ENCODE measurements at regions not wholly inside any gene's neighbourhood (a gene's known extent, or its start where the extent isn't known, plus 50 kb on each side); places are given as distances from the start of the nearest gene placed in this dataset.

GRCh38 chr11:109192864-109193263 lies 229.1 kb upstream of the C11orf87 start:
- CTCF ChIA-PET, result no interaction called here
- no peak overlapping the region for H3K27ac ChIP-seq
- no peak overlapping the region for H3K4me3 ChIP-seq
- DNase-seq (ENCODE audit: low read depth in 1 of 2, low spot score in 1 of 2) (no peak), ATAC-seq (no peak), FAIRE-seq (no peak)
- H3K4me2 ChIP-seq, result no peak overlapping the region
- 35% methylated on average over 6 of the region's 6 CpGs for WGBS (ENCODE audit: missing lambda C conversion rate)
- H3K4me1 ChIP-seq, result no peaks in the 10 kb centered on the region
- POLR2A ChIA-PET, result no interaction called here
- TF ChIP-seq JUN (IDR thresholded peaks at IDR 0.05), result no peak
- TF ChIP-seq USF2 (IDR thresholded peaks at IDR 0.05), result no peak
- TF ChIP-seq, protein P1, sequence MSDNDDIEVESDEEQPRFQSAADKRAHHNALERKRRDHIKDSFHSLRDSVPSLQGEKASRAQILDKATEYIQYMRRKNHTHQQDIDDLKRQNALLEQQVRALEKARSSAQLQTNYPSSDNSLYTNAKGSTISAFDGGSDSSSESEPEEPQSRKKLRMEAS (IDR thresholded peaks at IDR 0.05), result no peak
- no peak for TF ChIP-seq KDM1A (IDR thresholded peaks at IDR 0.05; ENCODE audit: low read depth)
- no peak for TF ChIP-seq MYC (IDR thresholded peaks at IDR 0.05; ENCODE audit: borderline replicate concordance, low read length)
- TF ChIP-seq RCOR1 (IDR thresholded peaks at IDR 0.05; ENCODE audit: low read depth, low read length), result no peak
- TF ChIP-seq CHD2 (IDR thresholded peaks at IDR 0.05; ENCODE audit: low read length, partially characterized antibody), result no peak
- TF ChIP-seq HOXB13 (CRISPR knock-in tag; IDR thresholded peaks at IDR 0.05; ENCODE audit: low read depth), result no peak
- no peak for TF ChIP-seq RNF2 (IDR thresholded peaks at IDR 0.05; ENCODE audit: borderline replicate concordance, low read depth)
- TF ChIP-seq SREBF2 (IDR thresholded peaks at IDR 0.05), result no peak
- no peak for TF ChIP-seq NR3C1 (IDR thresholded peaks at IDR 0.05)
- TF ChIP-seq, protein P2, sequence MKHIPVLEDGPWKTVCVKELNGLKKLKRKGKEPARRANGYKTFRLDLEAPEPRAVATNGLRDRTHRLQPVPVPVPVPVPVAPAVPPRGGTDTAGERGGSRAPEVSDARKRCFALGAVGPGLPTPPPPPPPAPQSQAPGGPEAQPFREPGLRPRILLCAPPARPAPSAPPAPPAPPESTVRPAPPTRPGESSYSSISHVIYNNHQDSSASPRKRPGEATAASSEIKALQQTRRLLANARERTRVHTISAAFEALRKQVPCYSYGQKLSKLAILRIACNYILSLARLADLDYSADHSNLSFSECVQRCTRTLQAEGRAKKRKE (CRISPR knock-in tag; IDR thresholded peaks at IDR 0.05; ENCODE audit: low read depth), result no peak
- no peak for TF ChIP-seq GATA3 (IDR thresholded peaks at IDR 0.05; ENCODE audit: borderline replicate concordance)
- no peak for TF ChIP-seq ESRRA (IDR thresholded peaks at IDR 0.05; ENCODE audit: borderline replicate concordance, low read length)
- peaks cover 2% of the 10 kb centered on the region; the same call in 1 of the 3 replicates for H3K9me3 ChIP-seq

DNA sequence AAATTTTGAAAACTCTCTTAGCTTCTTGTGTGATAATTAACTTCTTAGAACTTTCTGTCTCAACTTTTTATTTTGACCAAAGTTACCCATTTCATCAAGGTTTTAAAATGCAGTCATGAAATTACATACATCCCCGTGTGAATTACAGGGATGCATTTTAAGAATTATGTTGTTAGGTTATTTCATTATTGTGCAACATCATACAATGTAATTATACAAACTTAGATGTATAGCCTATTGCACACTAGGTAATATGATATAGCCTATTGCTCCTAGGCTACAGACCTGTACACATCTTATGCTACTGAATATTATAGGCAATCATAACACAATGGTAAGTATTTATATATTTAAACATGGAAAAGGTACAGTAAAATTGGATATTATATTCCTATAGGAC lies 228.1 kb upstream of the C11orf87 start:
- ATAC-seq (no peak), DNase-seq (ENCODE audit: low read depth in 1 of 2, low spot score in 1 of 2) (no peak), FAIRE-seq (no peak)
- no peaks in the 10 kb centered on the region for H3K4me1 ChIP-seq
- no peak overlapping the region for H3K4me2 ChIP-seq
- POLR2A ChIA-PET, result no interaction called here
- CTCF ChIA-PET, result no interaction called here
- H3K9me3 ChIP-seq, result peaks cover 2% of the 10 kb centered on the region; the same call in 1 of the 3 replicates
- 3% methylated on average over 1 of the region's 1 CpG for WGBS (ENCODE audit: missing lambda C conversion rate)
- H3K4me3 ChIP-seq, result no peak overlapping the region
- no peak overlapping the region for H3K27ac ChIP-seq
- TF ChIP-seq CHD4 (IDR thresholded peaks at IDR 0.05; ENCODE audit: borderline replicate concordance) (no peak), RAD21 (conservative IDR thresholded peaks at IDR 0.05 in 1 of 2, IDR thresholded peaks at IDR 0.05 in 1 of 2) (no peak), NFE2L2 (conservative IDR thresholded peaks at IDR 0.05; ENCODE audit: low read length) (no peak), ZNF302 (CRISPR knock-in tag; IDR thresholded peaks at IDR 0.05) (no peak), ELK1 (IDR thresholded peaks at IDR 0.05; ENCODE audit: low read depth, low read length) (no peak), JUNB (IDR thresholded peaks at IDR 0.05) (no peak), HMGXB4 (CRISPR knock-in tag; IDR thresholded peaks at IDR 0.05; ENCODE audit: borderline replicate concordance) (no peak), NR3C1 (IDR thresholded peaks at IDR 0.05) (no peak), TP53 (CRISPR knock-in tag; IDR thresholded peaks at IDR 0.05) (no peak), CHD2 (IDR thresholded peaks at IDR 0.05; ENCODE audit: low read length, partially characterized antibody) (no peak), HEYL (CRISPR knock-in tag; IDR thresholded peaks at IDR 0.05) (no peak), PHF8 (IDR thresholded peaks at IDR 0.05; ENCODE audit: borderline replicate concordance, low read depth) (no peak), ZFP36 (IDR thresholded peaks at IDR 0.05; ENCODE audit: borderline replicate concordance, partially characterized antibody) (no peak), MAZ (IDR thresholded peaks at IDR 0.05; ENCODE audit: borderline replicate concordance, low read depth, low read length) (no peak), BHLHE40 (IDR thresholded peaks at IDR 0.05; ENCODE audit: low read depth, low read length) (no peak)
- TF ChIP-seq, protein P3, sequence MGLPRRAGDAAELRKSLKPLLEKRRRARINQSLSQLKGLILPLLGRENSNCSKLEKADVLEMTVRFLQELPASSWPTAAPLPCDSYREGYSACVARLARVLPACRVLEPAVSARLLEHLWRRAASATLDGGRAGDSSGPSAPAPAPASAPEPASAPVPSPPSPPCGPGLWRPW (IDR thresholded peaks at IDR 0.05), result no peak
- TF ChIP-seq, protein P4, sequence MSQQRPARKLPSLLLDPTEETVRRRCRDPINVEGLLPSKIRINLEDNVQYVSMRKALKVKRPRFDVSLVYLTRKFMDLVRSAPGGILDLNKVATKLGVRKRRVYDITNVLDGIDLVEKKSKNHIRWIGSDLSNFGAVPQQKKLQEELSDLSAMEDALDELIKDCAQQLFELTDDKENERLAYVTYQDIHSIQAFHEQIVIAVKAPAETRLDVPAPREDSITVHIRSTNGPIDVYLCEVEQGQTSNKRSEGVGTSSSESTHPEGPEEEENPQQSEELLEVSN (IDR thresholded peaks at IDR 0.05; ENCODE audit: borderline replicate concordance, low read depth), result no peak
